ENCODE measurements at regions not wholly inside any gene's neighbourhood (a gene's known extent, or its start where the extent isn't known, plus 50 kb on each side); places are given as distances from the start of the nearest gene placed in this dataset.
A peak's percentile ranks its signal among the peaks of the same experiment; 100 is the strongest.
"Not testable (repeated sequence)": the region's sequence is repeated elsewhere in the genome, so short reads cannot be mapped to it uniquely, and the experiment has no call there.

GRCh38 chr10:90992462-90992861 is 71.6 kb upstream of the ANKRD1 start:
- Mint-ChIP-seq H3K27me3 (peaks cover 13 to 24% of the 10 kb centered on the region in 2 donors), H3K4me1 (ENCODE audit: low read depth in 2 of 2) (peaks cover 0 to 2% of the 10 kb centered on the region in 2 donors), H3K36me3 (ENCODE audit: insufficient read depth) (no peaks in the 10 kb centered on the region), H3K4me3 (no peak overlapping the region), H3K27ac (no peak overlapping the region), H3K9me3 (no peaks in the 10 kb centered on the region)
- no peak for ATAC-seq (replicated peaks)
- no peak for DNase-seq

- peaks cover 13 to 31% of the 10 kb centered on the region in 2 donors for H3K27me3 Mint-ChIP-seq
- DNase-seq = no peak
- no peaks in the 10 kb centered on the region for H3K9me3 Mint-ChIP-seq
- no peaks in the 10 kb centered on the region for H3K36me3 Mint-ChIP-seq (ENCODE audit: insufficient read depth)
- H3K27ac Mint-ChIP-seq = no peak overlapping the region
- ATAC-seq (replicated peaks) = no peak
- peaks cover 0 to 2% of the 10 kb centered on the region in 2 donors for H3K4me1 Mint-ChIP-seq (ENCODE audit: low read depth in 2 of 2)
- H3K4me3 Mint-ChIP-seq = no peak overlapping the region
Observed at GRCh38 chr10:90993340-90993739, 72.5 kb upstream of the ANKRD1 start.

GRCh38 chr10:90997670-90998069 is 76.8 kb upstream of the ANKRD1 start:
- DNase-seq (no peak), ATAC-seq (replicated peaks) (no peak)
- Mint-ChIP-seq H3K36me3 (ENCODE audit: insufficient read depth) (no peaks in the 10 kb centered on the region), H3K4me3 (no peak overlapping the region), H3K9me3 (no peaks in the 10 kb centered on the region), H3K4me1 (ENCODE audit: low read depth in 2 of 2) (peaks cover 0 to 2% of the 10 kb centered on the region in 2 donors), H3K27ac (no peak overlapping the region), H3K27me3 (peaks cover 13 to 39% of the 10 kb centered on the region in 2 donors)

DNA sequence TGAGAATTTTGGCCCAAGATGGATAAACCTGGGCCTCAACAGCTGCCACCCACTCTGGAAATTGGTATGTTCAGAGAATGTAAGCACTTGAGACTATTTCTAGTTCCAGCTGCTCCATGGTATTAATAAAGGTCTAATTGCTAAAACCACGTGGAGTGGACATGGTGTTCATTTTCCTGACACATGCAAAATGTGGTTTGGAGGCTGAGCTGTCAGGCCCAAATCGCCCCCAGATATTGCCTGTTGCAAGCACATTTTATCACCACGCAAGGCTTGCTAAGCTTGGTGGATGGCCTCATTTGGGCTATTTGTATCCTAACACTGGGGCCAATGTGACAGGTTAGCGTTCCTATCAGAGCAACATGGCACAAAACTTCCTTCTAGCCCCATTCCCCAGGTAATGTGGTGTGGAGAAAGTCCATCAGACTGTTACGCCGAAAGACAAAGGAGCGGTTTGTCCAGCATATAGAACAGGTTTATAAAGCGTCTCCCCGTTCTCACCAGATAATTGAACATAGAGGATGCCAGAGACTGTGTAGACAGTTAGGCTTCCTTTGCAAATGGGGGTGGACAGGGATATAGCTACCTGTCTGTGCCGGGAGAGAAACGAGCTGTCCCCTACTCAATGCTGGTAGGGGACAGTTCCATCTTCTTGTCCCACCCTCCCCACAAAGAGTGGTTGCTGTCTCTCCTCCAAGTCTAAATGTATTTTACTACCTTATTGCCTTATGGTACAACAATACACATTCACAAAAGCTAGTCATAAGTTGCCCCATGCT is 78.0 kb upstream of the ANKRD1 start:
- Mint-ChIP-seq H3K9me3 (no peaks in the 10 kb centered on the region), H3K27ac (no peak overlapping the region), H3K36me3 (ENCODE audit: insufficient read depth) (no peaks in the 10 kb centered on the region), H3K27me3 (peaks cover 10 to 37% of the 10 kb centered on the region in 2 donors), H3K4me3 (no peak overlapping the region), H3K4me1 (ENCODE audit: low read depth in 2 of 2) (peaks cover 0 to under 1% of the 10 kb centered on the region in 2 donors)
- ATAC-seq (replicated peaks) = no peak
- DNase-seq = no peak

GRCh38 chr10:90999512-91000172 is 78.8 kb upstream of the ANKRD1 start:
- Mint-ChIP-seq H3K36me3 (ENCODE audit: insufficient read depth) (no peaks in the 10 kb centered on the region), H3K4me1 (ENCODE audit: low read depth in 2 of 2) (no peaks in the 10 kb centered on the region), H3K4me3 (no peak overlapping the region), H3K9me3 (no peaks in the 10 kb centered on the region), H3K27ac (no peak overlapping the region), H3K27me3 (peaks cover 3 to 30% of the 10 kb centered on the region in 2 donors)
- DNase-seq (no peak), ATAC-seq (replicated peaks) (no peak)

GRCh38 chr10:91000470-91000869 is 79.6 kb upstream of the ANKRD1 start:
- ATAC-seq (replicated peaks) = no peak
- Mint-ChIP-seq H3K4me1 (ENCODE audit: low read depth in 2 of 2) (no peaks in the 10 kb centered on the region), H3K9me3 (no peaks in the 10 kb centered on the region), H3K4me3 (no peak overlapping the region), H3K36me3 (ENCODE audit: insufficient read depth) (no peaks in the 10 kb centered on the region), H3K27ac (no peak overlapping the region), H3K27me3 (peaks cover 0 to 28% of the 10 kb centered on the region in 2 donors)
- DNase-seq = no peak

GRCh38 chr10:91000985-91001384 is 80.1 kb upstream of the ANKRD1 start:
- no peaks in the 10 kb centered on the region for H3K4me1 Mint-ChIP-seq (ENCODE audit: low read depth in 2 of 2)
- H3K4me3 Mint-ChIP-seq = no peak overlapping the region

DNA sequence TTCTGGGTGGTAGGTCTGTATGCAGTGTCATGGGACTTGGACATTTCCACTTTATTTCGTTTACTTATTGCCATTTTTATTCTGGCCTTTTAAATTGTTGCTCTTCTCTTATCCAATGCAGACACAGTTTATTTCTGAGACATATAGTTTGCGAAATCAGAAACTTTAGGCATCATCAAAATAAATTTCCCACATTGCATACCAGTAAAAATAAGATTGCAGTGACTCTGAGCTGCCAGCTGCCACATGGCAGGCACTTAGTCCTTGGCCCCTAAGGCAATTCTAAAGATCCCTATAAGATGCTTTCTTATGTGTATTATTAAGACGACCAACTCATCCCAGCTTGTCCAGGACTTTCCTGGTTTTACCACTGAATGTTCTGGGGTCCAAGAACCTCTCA is 81.8 kb upstream of the ANKRD1 start:
- Mint-ChIP-seq H3K4me1 (ENCODE audit: low read depth in 2 of 2) (peaks cover 7 to 11% of the 10 kb centered on the region in 2 donors), H3K27ac (no peak overlapping the region), H3K36me3 (ENCODE audit: insufficient read depth) (no peaks in the 10 kb centered on the region), H3K4me3 (no peak overlapping the region), H3K27me3 (peaks cover 0 to 14% of the 10 kb centered on the region in 2 donors), H3K9me3 (no peaks in the 10 kb centered on the region)
- DNase-seq (no peak), ATAC-seq (replicated peaks) (no peak)

More at GRCh38 chr10:91000985-91001384, 80.1 kb upstream of the ANKRD1 start:
- no peak for DNase-seq
- no peak for ATAC-seq (replicated peaks)
- Mint-ChIP-seq H3K9me3 (no peaks in the 10 kb centered on the region), H3K27me3 (peaks cover 0 to 23% of the 10 kb centered on the region in 2 donors), H3K27ac (no peak overlapping the region), H3K36me3 (ENCODE audit: insufficient read depth) (no peaks in the 10 kb centered on the region)

DNA sequence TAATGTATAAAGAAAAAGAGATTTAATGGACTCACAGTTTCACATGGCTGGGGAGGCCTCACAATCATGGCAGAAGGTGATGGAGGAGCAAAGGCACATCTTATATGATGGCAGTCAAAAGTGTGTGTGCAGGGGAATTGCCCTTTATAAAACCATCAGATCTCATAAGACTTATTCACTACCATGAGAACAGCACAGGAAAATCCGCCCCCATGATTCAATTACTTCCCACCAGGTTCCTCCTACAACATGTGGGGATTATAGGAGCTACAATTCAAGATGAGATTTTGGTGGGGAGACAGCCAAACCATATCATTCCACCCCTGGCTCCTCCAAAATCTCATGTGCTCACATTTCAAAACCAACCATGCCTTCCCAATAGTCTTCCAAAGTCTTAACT is 82.5 kb upstream of the ANKRD1 start:
- not testable (repeated sequence) for H3K4me3 Mint-ChIP-seq; ATAC-seq (replicated peaks)

GRCh38 chr10:91005276-91005675 is 84.4 kb upstream of the ANKRD1 start:
- peaks cover 11 to 14% of the 10 kb centered on the region in 2 donors for H3K4me1 Mint-ChIP-seq (ENCODE audit: low read depth in 2 of 2)
- not testable (repeated sequence) for ATAC-seq (replicated peaks); H3K36me3 Mint-ChIP-seq (ENCODE audit: insufficient read depth); H3K4me3 Mint-ChIP-seq; DNase-seq; H3K27ac Mint-ChIP-seq; H3K27me3 Mint-ChIP-seq; H3K9me3 Mint-ChIP-seq

More for the DNA sequence above, 82.5 kb upstream of the ANKRD1 start:
- H3K27me3 Mint-ChIP-seq; H3K36me3 Mint-ChIP-seq (ENCODE audit: insufficient read depth); H3K9me3 Mint-ChIP-seq; DNase-seq; H3K27ac Mint-ChIP-seq: not testable (repeated sequence)
- H3K4me1 Mint-ChIP-seq (ENCODE audit: low read depth in 2 of 2) = peaks cover 7 to 11% of the 10 kb centered on the region in 2 donors

DNA sequence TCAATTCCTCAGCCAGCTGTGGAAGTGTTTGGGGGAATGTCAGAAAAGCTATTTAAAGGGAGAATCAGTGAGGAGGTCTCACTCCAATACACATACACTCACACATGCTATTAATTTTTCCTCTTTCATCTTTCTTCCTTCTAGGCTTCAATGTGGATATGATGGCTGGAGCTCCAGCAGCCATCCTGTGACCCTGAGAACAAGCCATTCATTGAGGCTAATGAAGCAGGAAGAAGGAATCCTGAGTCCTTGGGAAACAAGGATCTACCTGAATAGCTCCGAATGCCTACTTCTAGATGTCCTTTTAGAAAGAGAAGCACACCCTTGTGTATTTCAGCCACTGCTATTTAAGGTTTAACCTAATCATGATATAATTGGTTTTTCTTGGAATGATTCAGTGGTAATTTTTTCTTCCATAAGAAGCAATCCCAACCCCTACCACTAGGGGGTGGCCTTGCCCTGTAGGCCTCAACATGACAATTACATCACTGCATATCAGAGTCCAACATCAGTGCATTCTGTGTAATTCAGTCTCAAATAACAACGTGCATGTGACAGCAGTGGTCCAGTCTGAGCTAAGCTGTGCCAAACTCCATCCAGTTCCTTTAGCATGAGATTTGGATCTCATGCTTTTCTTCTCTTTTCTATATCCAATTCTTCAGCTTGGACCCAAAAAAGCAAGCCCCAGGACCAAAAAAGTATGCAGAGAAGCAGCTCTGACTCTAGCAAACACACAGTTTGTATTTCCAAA is 85.3 kb upstream of the ANKRD1 start:
- Mint-ChIP-seq H3K4me3 (peak overlapping the region; percentile 58 to 59), H3K36me3 (ENCODE audit: insufficient read depth) (no peaks in the 10 kb centered on the region), H3K27ac (peak overlapping the region; percentile 8 to 67), H3K4me1 (ENCODE audit: low read depth in 2 of 2) (peaks cover 11 to 14% of the 10 kb centered on the region in 2 donors), H3K27me3 (peaks cover 0 to 6% of the 10 kb centered on the region in 2 donors), H3K9me3 (no peaks in the 10 kb centered on the region)
- ATAC-seq (replicated peaks) (peak; percentile 84), DNase-seq (peak; percentile 64 to 72 (median 67))

DNA sequence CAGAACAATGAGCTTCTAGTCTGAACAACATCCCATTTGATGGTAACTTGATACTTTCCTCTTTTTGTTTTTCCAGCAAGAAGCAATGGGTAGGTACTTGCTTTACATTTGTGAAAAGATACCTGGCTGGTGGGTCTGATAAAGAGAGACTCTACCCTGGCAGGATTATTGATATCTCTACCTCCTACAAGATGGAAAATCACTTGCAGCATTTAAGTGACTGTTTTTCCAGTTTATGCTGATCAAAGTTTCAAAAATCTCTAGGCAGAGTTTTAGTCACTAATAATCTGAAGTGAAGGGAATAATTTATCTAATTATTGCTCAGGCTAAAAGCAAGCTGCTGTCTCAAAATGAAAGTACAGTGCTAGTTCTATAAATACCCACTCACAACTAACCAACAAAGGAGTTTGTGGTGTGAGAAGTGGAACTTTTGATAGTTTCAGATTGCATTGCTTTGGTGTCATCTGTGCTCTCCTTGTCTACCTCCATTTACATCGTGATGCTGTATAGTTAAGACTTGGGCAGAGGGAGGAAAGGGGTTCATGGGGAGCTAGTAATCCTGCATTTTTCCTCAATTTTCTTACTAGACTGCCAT is 86.0 kb upstream of the ANKRD1 start:
- DNase-seq (no peak), ATAC-seq (replicated peaks) (peak; percentile 78)
- no peaks in the 10 kb centered on the region for H3K9me3 Mint-ChIP-seq
- H3K4me3 Mint-ChIP-seq = peak overlapping the region; percentile 58 to 59
- peaks cover 1 to 2% of the 10 kb centered on the region in 2 donors for H3K27me3 Mint-ChIP-seq
- no peaks in the 10 kb centered on the region for H3K36me3 Mint-ChIP-seq (ENCODE audit: insufficient read depth)
- H3K27ac Mint-ChIP-seq = peak overlapping the region; percentile 8 to 67
- H3K4me1 Mint-ChIP-seq (ENCODE audit: low read depth in 2 of 2) = peaks cover 11 to 14% of the 10 kb centered on the region in 2 donors

DNA sequence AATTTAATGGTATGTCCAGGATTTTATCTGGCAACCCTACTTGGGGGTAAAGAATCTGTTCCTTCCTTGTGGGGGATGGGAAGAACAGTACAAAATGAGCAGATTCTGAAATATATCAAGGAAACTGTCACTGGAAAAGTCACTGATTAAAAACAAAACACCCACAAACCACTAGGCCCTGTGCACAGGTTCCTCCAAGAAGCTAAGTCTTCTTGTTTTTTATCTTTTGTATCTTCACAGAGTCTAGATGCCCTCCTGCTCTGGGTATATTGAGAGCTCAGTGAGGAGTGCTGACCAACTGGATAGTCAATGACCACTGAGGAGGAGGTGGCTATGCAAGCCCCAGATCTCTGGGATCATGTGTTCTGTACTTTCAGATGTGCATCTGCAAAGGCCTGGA is 86.8 kb upstream of the ANKRD1 start:
- H3K4me1 Mint-ChIP-seq (ENCODE audit: low read depth in 2 of 2) = peaks cover 11 to 14% of the 10 kb centered on the region in 2 donors
- H3K36me3 Mint-ChIP-seq (ENCODE audit: insufficient read depth) = no peaks in the 10 kb centered on the region
- no peak overlapping the region for H3K27ac Mint-ChIP-seq
- no peak for DNase-seq
- H3K4me3 Mint-ChIP-seq = peak overlapping the region in 1 of 2 donors; percentile 59
- H3K27me3 Mint-ChIP-seq = peaks cover 0 to 8% of the 10 kb centered on the region in 2 donors
- peak; percentile 48 for ATAC-seq (replicated peaks)
- no peaks in the 10 kb centered on the region for H3K9me3 Mint-ChIP-seq
